ENCODE measurements at regions not wholly inside any gene's neighbourhood (a gene's known extent, or its start where the extent isn't known, plus 50 kb on each side); places are given as distances from the start of the nearest gene placed in this dataset.

DNA sequence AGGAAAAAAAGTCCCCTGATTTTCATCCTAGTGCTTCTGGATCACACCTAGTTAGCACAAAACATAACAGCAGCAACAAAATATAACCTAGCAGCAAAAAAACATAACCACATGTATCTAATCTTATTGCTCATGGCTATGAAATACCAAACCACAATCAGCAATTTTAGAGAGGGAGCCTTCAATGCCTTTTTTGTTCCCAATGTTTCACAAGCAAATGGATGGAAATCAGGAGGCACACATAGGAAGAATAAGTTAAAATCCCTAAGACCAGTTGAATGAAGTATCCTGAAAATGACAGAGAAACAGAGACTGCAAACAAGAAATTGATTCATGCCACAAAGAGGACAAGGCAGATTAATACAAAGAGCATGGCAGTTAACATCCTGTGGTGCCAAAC, 361.6 kb downstream of the GPM6A start:
- H2AFZ ChIP-seq (ENCODE audit: low read depth, low read length): no peak overlapping the region
- intact Hi-C loops (cut with micrococcal nuclease) (no loop called here), in situ Hi-C loops (cut with MboI) (no loop called here)
- TF ChIP-seq, protein P1, sequence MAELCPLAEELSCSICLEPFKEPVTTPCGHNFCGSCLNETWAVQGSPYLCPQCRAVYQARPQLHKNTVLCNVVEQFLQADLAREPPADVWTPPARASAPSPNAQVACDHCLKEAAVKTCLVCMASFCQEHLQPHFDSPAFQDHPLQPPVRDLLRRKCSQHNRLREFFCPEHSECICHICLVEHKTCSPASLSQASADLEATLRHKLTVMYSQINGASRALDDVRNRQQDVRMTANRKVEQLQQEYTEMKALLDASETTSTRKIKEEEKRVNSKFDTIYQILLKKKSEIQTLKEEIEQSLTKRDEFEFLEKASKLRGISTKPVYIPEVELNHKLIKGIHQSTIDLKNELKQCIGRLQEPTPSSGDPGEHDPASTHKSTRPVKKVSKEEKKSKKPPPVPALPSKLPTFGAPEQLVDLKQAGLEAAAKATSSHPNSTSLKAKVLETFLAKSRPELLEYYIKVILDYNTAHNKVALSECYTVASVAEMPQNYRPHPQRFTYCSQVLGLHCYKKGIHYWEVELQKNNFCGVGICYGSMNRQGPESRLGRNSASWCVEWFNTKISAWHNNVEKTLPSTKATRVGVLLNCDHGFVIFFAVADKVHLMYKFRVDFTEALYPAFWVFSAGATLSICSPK (IDR thresholded peaks at IDR 0.05; ENCODE audit: borderline replicate concordance): no peak
- TF ChIP-seq TFAM (CRISPR knock-in tag; conservative IDR thresholded peaks at IDR 0.05): no peak
- TF ChIP-seq XRCC5 (IDR thresholded peaks at IDR 0.05; ENCODE audit: low read depth, low read length): no peak
- no peak for TF ChIP-seq PRMT5 (CRISPR knock-in tag; IDR thresholded peaks at IDR 0.05)
- no peak for TF ChIP-seq RUNX1 (IDR thresholded peaks at IDR 0.05; ENCODE audit: low read depth)
- TF ChIP-seq MEF2D (tag; conservative IDR thresholded peaks at IDR 0.05; ENCODE audit: low read depth): no peak
- no peak for TF ChIP-seq TEAD1 (CRISPR knock-in tag; IDR thresholded peaks at IDR 0.05)
- TF ChIP-seq MTA3 (IDR thresholded peaks at IDR 0.05; ENCODE audit: borderline replicate concordance): no peak
- TF ChIP-seq, protein P2, sequence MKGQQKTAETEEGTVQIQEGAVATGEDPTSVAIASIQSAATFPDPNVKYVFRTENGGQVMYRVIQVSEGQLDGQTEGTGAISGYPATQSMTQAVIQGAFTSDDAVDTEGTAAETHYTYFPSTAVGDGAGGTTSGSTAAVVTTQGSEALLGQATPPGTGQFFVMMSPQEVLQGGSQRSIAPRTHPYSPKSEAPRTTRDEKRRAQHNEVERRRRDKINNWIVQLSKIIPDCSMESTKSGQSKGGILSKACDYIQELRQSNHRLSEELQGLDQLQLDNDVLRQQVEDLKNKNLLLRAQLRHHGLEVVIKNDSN (CRISPR knock-in tag; IDR thresholded peaks at IDR 0.05): no peak
- TF ChIP-seq, protein P3, sequence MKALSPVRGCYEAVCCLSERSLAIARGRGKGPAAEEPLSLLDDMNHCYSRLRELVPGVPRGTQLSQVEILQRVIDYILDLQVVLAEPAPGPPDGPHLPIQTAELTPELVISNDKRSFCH (CRISPR knock-in tag; IDR thresholded peaks at IDR 0.05): no peak
- TF ChIP-seq, protein P3 (tag; IDR thresholded peaks at IDR 0.05): no peak
- no peak for TF ChIP-seq FOXJ3 (CRISPR knock-in tag; IDR thresholded peaks at IDR 0.05)
- no peak for TF ChIP-seq SMAD2 (IDR thresholded peaks at IDR 0.05; ENCODE audit: low read depth, low read length)
- no peak for TF ChIP-seq CC2D1A (IDR thresholded peaks at IDR 0.05)
- TF ChIP-seq SETDB1 (IDR thresholded peaks at IDR 0.05; ENCODE audit: low read length): no peak
- TF ChIP-seq, protein P4, sequence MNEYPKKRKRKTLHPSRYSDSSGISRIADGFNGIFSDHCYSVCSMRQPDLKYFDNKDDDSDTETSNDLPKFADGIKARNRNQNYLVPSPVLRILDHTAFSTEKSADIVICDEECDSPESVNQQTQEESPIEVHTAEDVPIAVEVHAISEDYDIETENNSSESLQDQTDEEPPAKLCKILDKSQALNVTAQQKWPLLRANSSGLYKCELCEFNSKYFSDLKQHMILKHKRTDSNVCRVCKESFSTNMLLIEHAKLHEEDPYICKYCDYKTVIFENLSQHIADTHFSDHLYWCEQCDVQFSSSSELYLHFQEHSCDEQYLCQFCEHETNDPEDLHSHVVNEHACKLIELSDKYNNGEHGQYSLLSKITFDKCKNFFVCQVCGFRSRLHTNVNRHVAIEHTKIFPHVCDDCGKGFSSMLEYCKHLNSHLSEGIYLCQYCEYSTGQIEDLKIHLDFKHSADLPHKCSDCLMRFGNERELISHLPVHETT (CRISPR knock-in tag; conservative IDR thresholded peaks at IDR 0.05 in 1 of 2, IDR thresholded peaks at IDR 0.05 in 1 of 2): no peak
- TF ChIP-seq HDAC1 (IDR thresholded peaks at IDR 0.05): no peak
- no peak for TF ChIP-seq HIVEP1 (CRISPR knock-in tag; IDR thresholded peaks at IDR 0.05)
- ATAC-seq (no peak), DNase-seq (ENCODE audit: extremely low read depth in 1 of 4, low spot score in 3 of 4) (no peak), FAIRE-seq (no peak)
- no peaks in the 10 kb centered on the region for H3K9me1 ChIP-seq (ENCODE audit: control insufficient read depth, insufficient read depth, low read length)
- H4K20me1 ChIP-seq (replicated peaks; ENCODE audit: control insufficient read depth, insufficient read depth, low read length): no peaks in the 10 kb centered on the region
- ChIA-PET POLR2A (no interaction called here), CTCF (ENCODE audit: low intra/inter-chr PET ratio) (no interaction called here)
- no peaks in the 10 kb centered on the region for H3K9me3 ChIP-seq (replicated peaks; ENCODE audit: control insufficient read depth, insufficient read depth, low read depth, low read length)
- H3K4me2 ChIP-seq (ENCODE audit: insufficient read depth, low read length): no peak overlapping the region
- H3K4me3 ChIP-seq: no peak overlapping the region
- no peaks in the 10 kb centered on the region for H3K79me2 ChIP-seq (ENCODE audit: control insufficient read depth, insufficient read depth, low read length)
- no TSS peak for BruUV-seq (replicated peaks)
- no peaks in the 10 kb centered on the region for H3K27me3 ChIP-seq (ENCODE audit: control insufficient read depth in 2 of 2, insufficient read depth in 2 of 2, low read length in 2 of 2)
- H3K36me3 ChIP-seq (ENCODE audit: control insufficient read depth, insufficient read depth, low read length): no peaks in the 10 kb centered on the region
- no peak overlapping the region for H3K9ac ChIP-seq (ENCODE audit: insufficient read depth in 1 of 2, low read depth in 2 of 2, low read length in 2 of 2)
- H3K4me1 ChIP-seq (replicated peaks in 1 of 2; ENCODE audit: control insufficient read depth in 2 of 2, insufficient read depth in 2 of 2, low read length in 2 of 2): no peaks in the 10 kb centered on the region
- no peak overlapping the region for H3K27ac ChIP-seq (ENCODE audit: extremely low read depth, low read depth, low read length)

Data from K562 (cell line).